PC-3 (cell line): ENCODE measurements at regions not wholly inside any gene's neighbourhood (a gene's known extent, or its start where the extent isn't known, plus 50 kb on each side); places are given as distances from the start of the nearest gene placed in this dataset.
A peak's percentile ranks its signal among the peaks of the same experiment; 100 is the strongest.

Experiments used
- ATAC-seq: fragments of 200-7000 bp; cut with Tn5 transposase; 2 replicates; pipeline ENCODE4 v1.9.1; 2020; ENCODE audit warnings: mild to moderate bottlenecking, moderate library complexity
- BruUV-seq: library from RNA; stranded (reverse); fragments of 400-500 nt; replicated peaks from 2 replicates; lab custom pipeline; 2021; lab: Mats Ljungman, UMichigan
- CTCF ChIA-PET: fragments of 300-600 bp; sonication (Branson Sonifier 250); formaldehyde crosslinking; loops from one replicate; lab custom pipeline; 2022; ENCODE audit warnings: antibody characterized with exemption; lab: Charles Lee
- POLR2A ChIA-PET: fragments of 300-600 bp; sonication (Branson Sonifier 250); formaldehyde crosslinking; loops from one replicate; lab custom pipeline; 2022; ENCODE audit warnings: antibody characterized with exemption; ENCODE audit not compliant: unreplicated experiment; lab: Charles Lee
- DNase-seq: peaks from one replicate; pipeline ENCODE4 v3.0.0-alpha.2; 2015
- H2AFZ ChIP-seq: fragments of 300-600 bp; sonication (generic); 2 replicates; pipeline ENCODE4 v1.6.0; 2016; ENCODE audit warnings: antibody characterized with exemption, low read length
- H3F3A ChIP-seq: fragments of 300-600 bp; sonication (generic); one replicate; pipeline ENCODE4 v1.6.0; 2017; ENCODE audit warnings: antibody characterized with exemption, low read length, control low read depth, mild to moderate bottlenecking; ENCODE audit not compliant: unreplicated experiment
- H3K27ac ChIP-seq: fragments of 300-600 bp; sonication (generic); 2 replicates; pipeline ENCODE4 v1.5.1; 2016; ENCODE audit warnings: mild to moderate bottlenecking, low read length
- H3K27me3 ChIP-seq: fragments of 300-600 bp; sonication (generic); 2 replicates; pipeline ENCODE4 v1.6.1; 2016; ENCODE audit warnings: low read length, mixed read lengths
- H3K36me3 ChIP-seq: fragments of 300-600 bp; sonication (generic); 2 replicates; pipeline ENCODE4 v1.6.1; 2016; ENCODE audit warnings: low read depth, mixed run types, low read length, mixed read lengths
- H3K4me1 ChIP-seq: fragments of 300-600 bp; sonication (generic); 2 replicates; pipeline ENCODE4 v1.5.1; 2016; ENCODE audit warnings: low read length; ENCODE audit not compliant: insufficient read depth
- H3K4me2 ChIP-seq: fragments of 300-600 bp; sonication (generic); 2 replicates; pipeline ENCODE4 v1.6.0; 2016; ENCODE audit warnings: low read length
- H3K4me3 ChIP-seq: fragments of 300-600 bp; sonication (generic); 2 replicates; pipeline ENCODE4 v1.5.1; 2016; ENCODE audit warnings: mild to moderate bottlenecking, low read length, mixed read lengths
- H3K79me2 ChIP-seq: fragments of 300-600 bp; sonication (generic); 2 replicates; pipeline ENCODE4 v1.6.1; 2017; ENCODE audit warnings: low read length, mixed read lengths
- H3K9ac ChIP-seq: fragments of 300-600 bp; sonication (generic); 2 replicates; pipeline ENCODE4 v1.6.0; 2016; ENCODE audit warnings: mild to moderate bottlenecking, low read length
- H3K9me2 ChIP-seq: fragments of 300-600 bp; sonication (generic); replicated peaks from 2 replicates; pipeline ENCODE4 v1.6.1; 2016; ENCODE audit warnings: mixed run types, low read length, mixed read lengths
- H3K9me3 ChIP-seq: fragments of 300-600 bp; sonication (generic); 2 replicates; pipeline ENCODE4 v1.6.1; 2016; ENCODE audit warnings: low read length, mixed read lengths
- H4K20me1 ChIP-seq: fragments of 300-600 bp; sonication (generic); 2 replicates; pipeline ENCODE4 v1.6.1; 2016; ENCODE audit warnings: low read length, mixed read lengths
- EZH2 ChIP-seq: fragments of 300-600 bp; sonication (generic); IDR thresholded peaks from one replicate; pipeline ENCODE4 v1.6.1; 2017; ENCODE audit warnings: antibody characterized with exemption, mild to moderate bottlenecking, low read length; ENCODE audit not compliant: unreplicated experiment
- EZH2phosphoT487 ChIP-seq: fragments of 300-600 bp; sonication (generic); IDR thresholded peaks from 2 replicates; pipeline ENCODE4 v1.6.1; 2018; ENCODE audit warnings: mild to moderate bottlenecking, antibody characterized with exemption, low read length, borderline replicate concordance
- intact Hi-C: fragments of 100-400 bp; cut with micrococcal nuclease; formaldehyde crosslinking; loops from 2 replicates; pipeline ENCODE4 v1.9.0; 2023
- TF ChIP-seq, protein P1 (sequence below): fragments of 300-600 bp; sonication (generic); conservative IDR thresholded peaks from 2 replicates; pipeline ENCODE4 v1.5.1; 2017; ENCODE audit warnings: antibody characterized with exemption, low read depth, mild to moderate bottlenecking, low read length

DNA sequence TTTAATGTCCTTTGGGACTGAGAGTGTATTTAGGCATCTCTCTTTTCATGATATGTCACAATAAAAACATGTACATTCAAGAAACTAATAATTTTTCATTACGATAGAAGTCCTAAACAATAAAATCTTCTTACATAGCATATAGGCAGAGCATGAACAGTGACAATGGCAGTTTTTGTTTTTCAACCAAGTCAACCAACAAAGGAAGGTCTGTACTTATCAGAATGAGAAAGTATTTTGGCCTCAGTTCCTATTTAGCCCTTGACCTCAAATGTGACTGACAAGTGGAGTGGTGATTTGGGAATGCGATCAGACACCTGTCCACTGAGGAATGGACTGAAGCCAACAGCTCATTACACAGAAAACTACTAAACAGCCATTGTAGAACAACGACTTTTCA, 219.5 kb downstream of the TMEM161B start:
- no peak overlapping the region for H3K4me2 ChIP-seq
- no peak overlapping the region for H2AFZ ChIP-seq
- TF ChIP-seq EZH2phosphoT487: no peak
- TF ChIP-seq, protein P1, sequence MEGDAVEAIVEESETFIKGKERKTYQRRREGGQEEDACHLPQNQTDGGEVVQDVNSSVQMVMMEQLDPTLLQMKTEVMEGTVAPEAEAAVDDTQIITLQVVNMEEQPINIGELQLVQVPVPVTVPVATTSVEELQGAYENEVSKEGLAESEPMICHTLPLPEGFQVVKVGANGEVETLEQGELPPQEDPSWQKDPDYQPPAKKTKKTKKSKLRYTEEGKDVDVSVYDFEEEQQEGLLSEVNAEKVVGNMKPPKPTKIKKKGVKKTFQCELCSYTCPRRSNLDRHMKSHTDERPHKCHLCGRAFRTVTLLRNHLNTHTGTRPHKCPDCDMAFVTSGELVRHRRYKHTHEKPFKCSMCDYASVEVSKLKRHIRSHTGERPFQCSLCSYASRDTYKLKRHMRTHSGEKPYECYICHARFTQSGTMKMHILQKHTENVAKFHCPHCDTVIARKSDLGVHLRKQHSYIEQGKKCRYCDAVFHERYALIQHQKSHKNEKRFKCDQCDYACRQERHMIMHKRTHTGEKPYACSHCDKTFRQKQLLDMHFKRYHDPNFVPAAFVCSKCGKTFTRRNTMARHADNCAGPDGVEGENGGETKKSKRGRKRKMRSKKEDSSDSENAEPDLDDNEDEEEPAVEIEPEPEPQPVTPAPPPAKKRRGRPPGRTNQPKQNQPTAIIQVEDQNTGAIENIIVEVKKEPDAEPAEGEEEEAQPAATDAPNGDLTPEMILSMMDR: no peak
- no peak for TF ChIP-seq EZH2
- no peak overlapping the region for H3K27ac ChIP-seq
- peaks cover 9% of the 10 kb centered on the region; the same call in 1 of the 2 replicates for H3K4me1 ChIP-seq
- H3K9ac ChIP-seq: no peak overlapping the region
- ChIA-PET CTCF (no interaction called here), POLR2A (no interaction called here)
- no TSS peak for BruUV-seq
- no peak overlapping the region for H3K4me3 ChIP-seq
- no peaks in the 10 kb centered on the region for H3K36me3 ChIP-seq
- H3K9me3 ChIP-seq: no peaks in the 10 kb centered on the region
- intact Hi-C loops: no loop called here
- no peaks in the 10 kb centered on the region for H3F3A ChIP-seq
- no peaks in the 10 kb centered on the region for H3K27me3 ChIP-seq
- H3K79me2 ChIP-seq: no peaks in the 10 kb centered on the region
- no peak for ATAC-seq
- H4K20me1 ChIP-seq: no peaks in the 10 kb centered on the region
- no peaks in the 10 kb centered on the region for H3K9me2 ChIP-seq
- DNase-seq: no peak

DNA sequence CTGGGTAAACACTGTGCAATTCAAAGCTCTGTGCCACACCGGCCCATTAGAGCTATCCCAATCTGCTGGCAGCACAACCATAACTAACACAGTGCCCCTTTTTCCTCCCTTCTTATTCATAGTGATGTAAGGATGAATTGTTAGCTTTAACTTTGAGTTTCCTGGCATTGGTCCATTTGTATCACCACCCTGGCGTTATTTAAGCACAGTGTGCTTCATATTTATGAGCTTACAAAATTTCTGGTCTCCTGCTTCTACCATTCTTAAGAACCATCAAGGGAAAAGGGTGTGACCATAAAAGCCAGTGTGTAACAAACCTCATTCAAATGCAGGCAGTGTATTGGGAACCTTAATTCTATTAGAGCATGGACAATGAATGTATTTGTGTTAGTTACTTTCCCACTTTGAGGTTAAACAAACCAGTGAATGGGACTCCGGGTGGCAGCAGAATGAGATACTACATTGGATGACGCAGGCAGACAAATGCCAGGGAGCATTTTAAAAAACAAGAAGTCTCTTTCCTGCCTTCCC, 222.6 kb downstream of the TMEM161B start:
- H4K20me1 ChIP-seq: no peaks in the 10 kb centered on the region
- H3F3A ChIP-seq: no peaks in the 10 kb centered on the region
- H3K4me2 ChIP-seq: peak overlapping the region; percentile 1; the same call in 1 of the 2 replicates
- H3K27ac ChIP-seq: no peak overlapping the region
- peak; percentile 90 for ATAC-seq
- H2AFZ ChIP-seq: no peak overlapping the region
- H3K9ac ChIP-seq: no peak overlapping the region
- peak; percentile 67 for DNase-seq
- no peak overlapping the region for H3K4me3 ChIP-seq
- no TSS peak for BruUV-seq
- TF ChIP-seq, protein P1: no peak
- no peak for TF ChIP-seq EZH2
- no peak for TF ChIP-seq EZH2phosphoT487
- no peaks in the 10 kb centered on the region for H3K27me3 ChIP-seq
- H3K36me3 ChIP-seq: no peaks in the 10 kb centered on the region
- ChIA-PET CTCF (no interaction called here), POLR2A (no interaction called here)
- H3K4me1 ChIP-seq: peaks cover 9% of the 10 kb centered on the region; the same call in 1 of the 2 replicates
- intact Hi-C loops: no loop called here
- no peaks in the 10 kb centered on the region for H3K79me2 ChIP-seq
- H3K9me2 ChIP-seq: no peaks in the 10 kb centered on the region
- H3K9me3 ChIP-seq: no peaks in the 10 kb centered on the region

DNA sequence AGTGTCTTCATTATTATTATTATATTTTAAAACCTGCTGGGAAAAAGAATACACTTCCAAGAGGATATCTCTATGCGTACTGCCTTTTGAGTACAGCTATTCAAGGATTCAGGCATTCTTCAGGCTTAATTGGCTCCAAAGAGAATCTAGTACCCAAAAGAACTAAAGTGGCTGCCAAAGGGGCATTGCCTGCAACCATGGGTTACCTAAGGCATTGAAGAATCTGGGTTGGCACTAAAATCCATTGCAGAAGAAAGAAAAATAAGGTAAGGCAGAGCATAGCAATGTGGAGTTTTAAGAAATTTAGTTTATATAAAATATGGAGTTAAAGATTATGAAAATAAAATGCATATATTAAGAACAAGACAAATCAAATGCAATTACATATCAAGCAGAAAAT, 223.5 kb downstream of the TMEM161B start:
- no peak overlapping the region for H3K4me3 ChIP-seq
- no peak overlapping the region for H3K4me2 ChIP-seq
- CTCF ChIA-PET: no interaction called here
- no peaks in the 10 kb centered on the region for H3K36me3 ChIP-seq
- POLR2A ChIA-PET: no interaction called here
- H3K9me3 ChIP-seq: no peaks in the 10 kb centered on the region
- peaks cover 9% of the 10 kb centered on the region; the same call in 1 of the 2 replicates for H3K4me1 ChIP-seq
- no peak overlapping the region for H2AFZ ChIP-seq
- no peaks in the 10 kb centered on the region for H3K27me3 ChIP-seq
- no peaks in the 10 kb centered on the region for H3F3A ChIP-seq
- H3K79me2 ChIP-seq: no peaks in the 10 kb centered on the region
- H3K9me2 ChIP-seq: no peaks in the 10 kb centered on the region
- no peaks in the 10 kb centered on the region for H4K20me1 ChIP-seq
- intact Hi-C loops: no loop called here
- TF ChIP-seq, protein P1: no peak
- TF ChIP-seq EZH2phosphoT487: no peak
- TF ChIP-seq EZH2: no peak
- no peak overlapping the region for H3K9ac ChIP-seq
- BruUV-seq: no TSS peak
- no peak overlapping the region for H3K27ac ChIP-seq
- ATAC-seq (no peak), DNase-seq (no peak)
